Endothelial cell of umbilical vein (primary cell): ENCODE measurements at regions not wholly inside any gene's neighbourhood (a gene's known extent, or its start where the extent isn't known, plus 50 kb on each side); places are given as distances from the start of the nearest gene placed in this dataset.

Experiments used
- BruUV-seq: library from RNA; stranded (reverse); fragments of 400-500 nt; replicated peaks from 2 replicates; lab custom pipeline; 2021; lab: Mats Ljungman, UMichigan
- CTCF ChIA-PET: fragments of 300-600, 350-600 bp; sonication (Branson Sonifier 250); formaldehyde crosslinking; loops from one replicate; lab custom pipeline; 2021; ENCODE audit warnings: antibody characterized with exemption, inconsistent platforms; lab: Charles Lee
- POLR2A ChIA-PET: fragments of 300-600, 350-600 bp; sonication (Branson Sonifier 250); formaldehyde crosslinking; loops from one replicate; lab custom pipeline; 2021; ENCODE audit warnings: antibody characterized with exemption, inconsistent platforms; lab: Charles Lee
- DNase-seq: peaks from one replicate; pipeline ENCODE4 v3.0.0-alpha.2; 2011; ENCODE audit warnings: low read depth, low spot score
- FAIRE-seq: peaks from 2 replicates; lab custom pipeline; 2011; peaks lifted over from hg19 to GRCh38; lab: Jason Lieb, UNC
- H2AFZ ChIP-seq: 2 replicates; pipeline ENCODE4 v1.6.0; 2012; ENCODE audit warnings: low read depth, low read length, control low read depth, inconsistent platforms
- H3K27ac ChIP-seq: 2 replicates; pipeline ENCODE4 v1.5.1; 2011; ENCODE audit warnings: low read depth, mild to moderate bottlenecking, control low read depth, low read length, moderate library complexity; ENCODE audit not compliant: insufficient read depth
- H3K27me3 ChIP-seq, 2 experiments: 2 replicates each; pipeline versions ENCODE4 v1.6.0 to v1.6.1; 2011; ENCODE audit warnings: low read length in 2 of 2, mixed read lengths in 1 of 2; ENCODE audit not compliant: control insufficient read depth in 2 of 2, insufficient read depth in 2 of 2
- H3K36me3 ChIP-seq, 2 experiments: 2 replicates in 1 of 2; 3 replicates in 1 of 2; pipeline ENCODE4 v1.5.1; 2011; ENCODE audit warnings: low read length in 2 of 2, mild to moderate bottlenecking in 1 of 2, moderate library complexity in 1 of 2; ENCODE audit not compliant: control insufficient read depth in 2 of 2, insufficient read depth in 2 of 2; ENCODE audit errors: extremely low read depth in 1 of 2
- H3K4me1 ChIP-seq: 3 replicates; pipeline ENCODE4 v1.5.1; 2011; ENCODE audit warnings: mild to moderate bottlenecking, low read length; ENCODE audit not compliant: control insufficient read depth, insufficient read depth; ENCODE audit errors: extremely low read depth
- H3K4me2 ChIP-seq: 2 replicates; pipeline ENCODE4 v1.6.1; 2011; ENCODE audit warnings: low read length, control low read depth, mixed read lengths; ENCODE audit not compliant: insufficient read depth
- H3K4me3 ChIP-seq, 3 experiments: fragments of 200-600 bp in 1 of 3; sonication (generic), shearing (Covaris generic) in 1 of 3; replicated peaks in 1 of 3; 2 replicates each; pipeline ENCODE4 v1.5.1; 2011 to 2016; ENCODE audit warnings: control low read depth in 3 of 3, low read length in 3 of 3, mild to moderate bottlenecking in 2 of 3, inconsistent platforms in 1 of 3, low read depth in 1 of 3, moderate library complexity in 1 of 3; ENCODE audit not compliant: insufficient read depth in 1 of 3
- H3K79me2 ChIP-seq: 2 replicates; pipeline ENCODE4 v1.6.0; 2012; ENCODE audit warnings: low read length, inconsistent platforms; ENCODE audit not compliant: control insufficient read depth, insufficient read depth
- H3K9ac ChIP-seq: replicated peaks from 2 replicates; pipeline ENCODE3; 2011; ENCODE audit warnings: low read length, control low read depth; ENCODE audit not compliant: insufficient read depth; ENCODE audit errors: extremely low read depth
- H3K9me1 ChIP-seq: replicated peaks from 3 replicates; pipeline ENCODE4 v1.6.0; 2011; ENCODE audit warnings: mild to moderate bottlenecking, low read length; ENCODE audit not compliant: control insufficient read depth, insufficient read depth; ENCODE audit errors: extremely low read depth
- H3K9me3 ChIP-seq: replicated peaks from 2 replicates; pipeline ENCODE4 v1.5.1; 2012; ENCODE audit warnings: low read length, inconsistent platforms; ENCODE audit not compliant: control insufficient read depth, insufficient read depth
- H4K20me1 ChIP-seq: replicated peaks from 2 replicates; pipeline ENCODE3; 2011; ENCODE audit warnings: mild to moderate bottlenecking, low read length; ENCODE audit not compliant: control insufficient read depth, insufficient read depth; ENCODE audit errors: extremely low read depth
- CTCF ChIP-seq, 2 donors: IDR thresholded peaks; 1 replicate in 1 of 2; 2 replicates in 1 of 2; pipeline ENCODE4 v1.5.1; 2011; ENCODE audit warnings: low read length in 2 of 2, mild to moderate bottlenecking in 2 of 2, moderate library complexity in 2 of 2, control low read depth in 1 of 2, inconsistent platforms in 1 of 2, low read depth in 1 of 2; ENCODE audit not compliant: insufficient read depth in 1 of 2; ENCODE audit errors: extremely low read depth in 1 of 2
- EZH2 ChIP-seq: IDR thresholded peaks from 2 replicates; pipeline ENCODE4 v1.6.1; 2012; ENCODE audit warnings: borderline replicate concordance, low read depth, mild to moderate bottlenecking, moderate library complexity, low read length, inconsistent platforms; ENCODE audit not compliant: severe bottlenecking
- POLR2A ChIP-seq: IDR thresholded peaks from 2 replicates; pipeline ENCODE4 v1.6.1; 2012; ENCODE audit warnings: low read depth, mild to moderate bottlenecking, control low read depth, low read length
- POLR2AphosphoS5 ChIP-seq: IDR thresholded peaks from 2 replicates; pipeline ENCODE4 v1.6.1; 2012; ENCODE audit warnings: low read depth, mild to moderate bottlenecking, control low read depth, low read length, moderate library complexity; ENCODE audit not compliant: insufficient read depth
- dilution Hi-C: fragments of 300-500 bp; cut with MboI; formaldehyde crosslinking; loops from one replicate; pipeline ENCODE4 v1.15.0; 2019; ENCODE audit warnings: low sequenced_read_pairs; ENCODE audit not compliant: extremely low pct_ligation_motif_present
- intact Hi-C: fragments of 100-400 bp; cut with micrococcal nuclease; formaldehyde crosslinking; loops from one replicate; pipeline ENCODE4 v1.10.0; 2022

GRCh38 chr16:89039756-89040155 is 53.9 kb upstream of the ACSF3 start:
- TF ChIP-seq CTCF (IDR thresholded peaks at IDR 0.05; ENCODE audit: extremely low read depth in 1 of 2, insufficient read depth in 1 of 2, low read depth in 1 of 2, low read length in 2 of 2), result no peak
- no peaks in the 10 kb centered on the region for H3K36me3 ChIP-seq
- intact Hi-C loops, result no loop called here
- H3K4me2 ChIP-seq, result no peak overlapping the region
- H3K27me3 ChIP-seq, result no peaks in the 10 kb centered on the region
- H3K27ac ChIP-seq, result no peak overlapping the region
- no peak overlapping the region for H2AFZ ChIP-seq
- no peak for FAIRE-seq
- no peaks in the 10 kb centered on the region for H3K9me3 ChIP-seq
- POLR2A ChIA-PET, result no interaction called here
- no peak overlapping the region for H3K9ac ChIP-seq
- dilution Hi-C loops, result no loop called here
- DNase-seq, result no peak
- H3K79me2 ChIP-seq, result no peaks in the 10 kb centered on the region
- CTCF ChIA-PET, result no interaction called here
- no peaks in the 10 kb centered on the region for H3K9me1 ChIP-seq
- no peaks in the 10 kb centered on the region for H3K4me1 ChIP-seq
- BruUV-seq, result no TSS peak
- no peak overlapping the region for H3K4me3 ChIP-seq
- no peaks in the 10 kb centered on the region for H4K20me1 ChIP-seq

DNA sequence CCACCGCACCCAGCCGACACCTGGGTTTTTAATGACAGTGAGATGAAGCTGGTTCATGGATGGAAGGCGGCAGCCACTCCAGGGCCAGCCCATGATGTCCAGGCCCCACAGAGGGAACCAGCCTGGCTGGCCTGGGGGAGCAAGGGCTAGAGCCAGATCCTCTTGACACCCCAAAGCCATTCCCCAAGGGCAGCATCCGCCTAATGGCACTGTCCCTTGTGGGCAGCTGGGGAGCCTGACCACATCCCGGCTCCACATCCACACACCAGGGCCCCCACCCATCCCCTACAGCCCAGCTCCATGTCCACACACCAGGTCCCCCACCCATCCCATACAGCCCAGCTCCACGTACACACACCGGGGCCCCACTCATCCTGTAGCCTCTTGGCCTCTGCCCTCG is 53.3 kb upstream of the ACSF3 start:
- Histone ChIP-seq H3K27me3 (no peaks in the 10 kb centered on the region), H3K36me3 (no peaks in the 10 kb centered on the region), H3K79me2 (no peaks in the 10 kb centered on the region), H3K4me2 (no peak overlapping the region), H3K9me3 (no peaks in the 10 kb centered on the region), H4K20me1 (no peaks in the 10 kb centered on the region), H3K9me1 (no peaks in the 10 kb centered on the region), H2AFZ (no peak overlapping the region), H3K9ac (no peak overlapping the region), H3K27ac (no peak overlapping the region), H3K4me3 (no peak overlapping the region), H3K4me1 (no peaks in the 10 kb centered on the region)
- intact Hi-C loops (no loop called here), dilution Hi-C loops (no loop called here)
- TF ChIP-seq EZH2 (no peak), POLR2A (no peak), POLR2AphosphoS5 (no peak)
- ChIA-PET POLR2A (no interaction called here), CTCF (no interaction called here)
- BruUV-seq, result no TSS peak
- FAIRE-seq (no peak), DNase-seq (no peak)
